ENCODE measurements at regions not wholly inside any gene's neighbourhood (a gene's known extent, or its start where the extent isn't known, plus 50 kb on each side); places are given as distances from the start of the nearest gene placed in this dataset.

- no peaks in the 10 kb centered on the region for H3K27me3 ChIP-seq
Measured at GRCh38 chr5:158644301-158644700, 455.4 kb downstream of the EBF1 start.

GRCh38 chr5:158643840-158644239 lies 455.9 kb downstream of the EBF1 start:
- no peaks in the 10 kb centered on the region for H3K4me1 ChIP-seq
- H3K4me3 ChIP-seq = no peak overlapping the region
- H3K36me3 ChIP-seq = no peaks in the 10 kb centered on the region
- H3K27me3 ChIP-seq = no peaks in the 10 kb centered on the region
- DNase-seq (ENCODE audit: low spot score in 2 of 2) = no peak
- no peak for TF ChIP-seq POLR2AphosphoS5 (IDR thresholded peaks at IDR 0.05)
- 58% methylated on average over 1 of the region's 1 CpG for WGBS
- no peak overlapping the region for H3K27ac ChIP-seq
- no peaks in the 10 kb centered on the region for H3K9me3 ChIP-seq

More at GRCh38 chr5:158644301-158644700, 455.4 kb downstream of the EBF1 start:
- Histone ChIP-seq H3K9me3 (no peaks in the 10 kb centered on the region), H3K4me1 (no peaks in the 10 kb centered on the region), H3K27ac (no peak overlapping the region), H3K36me3 (no peaks in the 10 kb centered on the region), H3K4me3 (no peak overlapping the region)
- DNase-seq (ENCODE audit: low spot score in 2 of 2) = no peak
- TF ChIP-seq EP300 (IDR thresholded peaks at IDR 0.05) (no peak), CTCF (IDR thresholded peaks at IDR 0.05) (no peak), POLR2A (IDR thresholded peaks at IDR 0.05) (no peak), POLR2AphosphoS5 (IDR thresholded peaks at IDR 0.05) (no peak)

GRCh38 chr5:158642879-158643278 lies 456.8 kb downstream of the EBF1 start:
- H3K9me3 ChIP-seq = no peaks in the 10 kb centered on the region
- no peaks in the 10 kb centered on the region for H3K36me3 ChIP-seq
- no peak overlapping the region for H3K27ac ChIP-seq
- no peak for DNase-seq (ENCODE audit: low spot score in 2 of 2)
- no peak for TF ChIP-seq EP300 (IDR thresholded peaks at IDR 0.05)
- TF ChIP-seq POLR2AphosphoS5 (IDR thresholded peaks at IDR 0.05) = no peak
- TF ChIP-seq CTCF (IDR thresholded peaks at IDR 0.05) = no peak
- no peak for TF ChIP-seq POLR2A (IDR thresholded peaks at IDR 0.05)
- no peaks in the 10 kb centered on the region for H3K27me3 ChIP-seq
- H3K4me3 ChIP-seq = no peak overlapping the region
- no peaks in the 10 kb centered on the region for H3K4me1 ChIP-seq

- no peaks in the 10 kb centered on the region for H3K9me3 ChIP-seq
- H3K27me3 ChIP-seq = no peaks in the 10 kb centered on the region
- 93% methylated on average over 3 of the region's 3 CpGs for WGBS
- TF ChIP-seq CTCF (IDR thresholded peaks at IDR 0.05) (no peak), EP300 (IDR thresholded peaks at IDR 0.05) (no peak), POLR2A (IDR thresholded peaks at IDR 0.05) (no peak), POLR2AphosphoS5 (IDR thresholded peaks at IDR 0.05) (no peak)
- no peak for DNase-seq (ENCODE audit: low spot score in 2 of 2)
- no peak overlapping the region for H3K27ac ChIP-seq
- H3K4me1 ChIP-seq = no peaks in the 10 kb centered on the region
- H3K4me3 ChIP-seq = no peak overlapping the region
- no peaks in the 10 kb centered on the region for H3K36me3 ChIP-seq
Measured at GRCh38 chr5:158641016-158641415, 458.7 kb downstream of the EBF1 start.

- H3K9me3 ChIP-seq = no peaks in the 10 kb centered on the region
- H3K4me3 ChIP-seq = no peak overlapping the region
- no peaks in the 10 kb centered on the region for H3K27me3 ChIP-seq
- H3K36me3 ChIP-seq = no peaks in the 10 kb centered on the region
- no peak overlapping the region for H3K27ac ChIP-seq
- no peak for DNase-seq (ENCODE audit: low spot score in 2 of 2)
- WGBS = 64% methylated on average over 2 of the region's 2 CpGs
- no peak for TF ChIP-seq CTCF (IDR thresholded peaks at IDR 0.05)
- no peak for TF ChIP-seq EP300 (IDR thresholded peaks at IDR 0.05)
- no peak for TF ChIP-seq POLR2AphosphoS5 (IDR thresholded peaks at IDR 0.05)
- TF ChIP-seq POLR2A (IDR thresholded peaks at IDR 0.05) = no peak
- H3K4me1 ChIP-seq = no peaks in the 10 kb centered on the region
Measured at GRCh38 chr5:158640593-158640980, 459.1 kb downstream of the EBF1 start.

- no peak for TF ChIP-seq CTCF (IDR thresholded peaks at IDR 0.05)
- TF ChIP-seq EP300 (IDR thresholded peaks at IDR 0.05) = no peak
- no peak for TF ChIP-seq POLR2AphosphoS5 (IDR thresholded peaks at IDR 0.05)
- no peaks in the 10 kb centered on the region for H3K27me3 ChIP-seq
- 84% methylated on average over 5 of the region's 5 CpGs for WGBS
- no peaks in the 10 kb centered on the region for H3K9me3 ChIP-seq
- H3K4me3 ChIP-seq = no peak overlapping the region
- H3K4me1 ChIP-seq = no peaks in the 10 kb centered on the region
- no peak overlapping the region for H3K27ac ChIP-seq
- DNase-seq (ENCODE audit: low spot score in 2 of 2) = no peak
- H3K36me3 ChIP-seq = no peaks in the 10 kb centered on the region
Measured at GRCh38 chr5:158639881-158640592, 459.7 kb downstream of the EBF1 start.
